ENCODE measurements at regions not wholly inside any gene's neighbourhood (a gene's known extent, or its start where the extent isn't known, plus 50 kb on each side); places are given as distances from the start of the nearest gene placed in this dataset.

DNA sequence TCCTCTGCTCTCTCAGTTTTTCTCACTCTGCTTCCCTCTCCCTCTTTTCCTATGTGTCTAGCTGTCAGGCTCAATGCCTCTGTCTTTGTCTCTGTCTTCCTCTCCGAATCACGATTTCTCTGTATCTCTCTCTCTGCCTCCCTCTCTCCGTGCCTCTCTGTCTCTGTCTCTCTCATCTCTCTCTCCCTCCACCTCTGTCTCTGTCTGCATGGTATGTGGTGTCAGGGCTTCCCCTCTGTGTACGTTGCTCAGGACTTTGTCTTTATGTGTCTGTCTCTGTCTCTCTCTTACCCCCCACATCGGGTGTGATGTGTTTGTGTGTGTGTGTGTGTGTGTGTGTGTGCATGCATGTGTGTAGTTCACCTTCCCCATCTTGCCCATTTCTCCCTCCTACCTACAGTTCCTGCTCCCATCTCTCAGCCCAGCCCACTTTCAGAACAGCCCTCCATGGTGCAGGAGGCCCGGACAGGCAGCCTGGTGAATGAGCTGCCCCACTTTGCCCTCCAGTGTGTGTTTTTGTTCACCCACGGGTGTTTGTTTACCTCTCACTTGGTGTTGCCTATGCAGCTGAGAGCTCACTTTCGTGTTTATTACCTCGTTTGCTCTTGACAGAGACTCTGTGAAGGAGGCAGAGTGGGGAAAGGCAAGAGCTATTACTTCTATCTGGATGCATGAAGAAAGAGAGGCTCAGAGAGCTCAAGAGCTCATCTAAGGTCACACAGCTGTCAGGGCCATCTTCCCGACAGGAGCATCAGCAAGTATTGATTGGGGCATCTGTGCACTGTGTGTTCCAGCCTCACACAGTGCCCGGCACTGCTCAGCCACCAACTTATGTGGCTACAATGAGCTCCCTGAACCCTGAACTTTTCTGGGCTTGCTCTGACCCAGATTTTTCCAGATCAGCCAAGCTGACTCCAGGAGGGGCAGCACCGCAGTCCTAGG lies 163.5 kb upstream of the ZMIZ1 start:
- no peak for DNase-seq (ENCODE audit: low read depth)

DNA sequence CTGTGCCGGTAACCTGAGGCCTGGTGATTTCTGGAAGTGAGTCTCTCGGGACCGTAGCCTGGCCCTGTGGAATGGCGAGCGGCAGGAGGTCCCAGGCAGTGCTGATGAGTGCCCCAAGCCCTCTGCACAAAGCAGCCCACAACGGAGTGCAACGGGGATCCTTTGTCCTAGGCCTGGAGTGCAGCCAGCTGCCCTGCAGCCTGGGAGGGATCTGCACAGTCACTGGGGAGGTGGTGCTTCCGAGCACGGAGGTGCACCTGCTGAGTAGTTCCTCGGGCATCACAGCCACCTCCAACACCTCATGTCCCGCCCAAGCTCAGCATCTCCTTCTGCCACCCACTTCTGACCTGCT lies 162.8 kb upstream of the ZMIZ1 start:
- DNase-seq (ENCODE audit: low read depth) = no peak

DNA sequence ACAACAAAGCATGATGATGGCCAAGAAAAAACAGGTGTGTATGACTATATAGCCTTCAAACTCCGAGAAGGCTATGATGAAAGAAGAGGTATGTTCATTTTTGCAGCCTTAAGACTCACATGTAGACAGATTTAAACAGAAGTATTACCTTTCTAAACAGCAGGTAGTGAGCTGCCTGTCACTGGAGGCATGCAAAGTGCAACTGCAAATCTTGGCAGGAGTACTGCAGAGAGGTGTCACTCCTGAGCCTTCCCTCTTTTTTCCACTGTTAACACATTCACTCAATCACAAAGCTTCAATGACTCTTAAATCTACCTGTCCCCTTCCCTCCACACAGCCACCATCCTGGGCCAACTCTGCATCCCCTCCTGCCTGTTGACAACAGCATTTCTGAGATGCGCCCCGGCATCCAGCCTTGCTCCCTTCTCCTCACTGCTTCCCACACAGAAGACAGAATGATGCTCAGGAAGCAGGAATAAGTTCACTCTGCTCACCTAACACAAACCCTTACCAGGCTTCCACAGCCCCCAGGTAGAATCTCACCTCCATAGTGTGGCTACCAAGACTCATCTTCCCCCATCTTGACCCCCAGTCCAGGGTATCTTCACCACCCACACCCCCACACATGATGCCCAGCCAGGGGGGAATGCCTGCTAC lies 161.9 kb upstream of the ZMIZ1 start:
- DNase-seq (ENCODE audit: low read depth) = no peak

DNA sequence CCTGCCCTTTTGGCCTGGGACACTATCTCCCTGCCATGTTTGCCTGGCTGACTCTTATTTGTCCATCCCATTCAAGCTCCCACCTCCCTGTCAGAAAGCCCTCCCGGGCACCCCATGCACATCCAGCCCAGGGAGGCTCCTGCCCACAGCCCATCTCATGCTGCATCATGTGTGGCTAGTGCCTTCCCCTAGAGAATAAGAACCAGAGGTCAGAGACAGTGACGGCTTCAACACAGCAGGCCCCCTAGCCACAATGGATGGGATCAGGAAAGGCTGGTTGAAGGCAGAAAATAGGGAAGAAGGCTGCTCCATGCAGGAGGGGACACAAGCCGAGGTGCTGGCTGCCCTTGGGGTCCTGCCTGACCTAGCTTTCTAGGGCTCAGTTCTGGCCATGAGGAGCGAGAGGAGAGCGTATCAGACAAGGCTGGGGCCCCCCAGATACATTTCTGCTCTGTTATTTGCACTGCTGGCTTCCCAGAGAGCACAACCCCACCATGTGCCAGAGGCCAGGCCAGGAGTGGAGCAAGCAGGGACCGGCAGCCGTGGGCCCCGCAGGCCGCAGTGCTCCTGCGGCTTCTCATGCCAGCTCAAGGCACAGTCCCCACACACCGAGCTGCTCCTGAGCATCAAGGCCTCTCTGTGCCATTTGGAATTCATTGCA lies 161.1 kb upstream of the ZMIZ1 start:
- no peak for DNase-seq (ENCODE audit: low read depth)

DNA sequence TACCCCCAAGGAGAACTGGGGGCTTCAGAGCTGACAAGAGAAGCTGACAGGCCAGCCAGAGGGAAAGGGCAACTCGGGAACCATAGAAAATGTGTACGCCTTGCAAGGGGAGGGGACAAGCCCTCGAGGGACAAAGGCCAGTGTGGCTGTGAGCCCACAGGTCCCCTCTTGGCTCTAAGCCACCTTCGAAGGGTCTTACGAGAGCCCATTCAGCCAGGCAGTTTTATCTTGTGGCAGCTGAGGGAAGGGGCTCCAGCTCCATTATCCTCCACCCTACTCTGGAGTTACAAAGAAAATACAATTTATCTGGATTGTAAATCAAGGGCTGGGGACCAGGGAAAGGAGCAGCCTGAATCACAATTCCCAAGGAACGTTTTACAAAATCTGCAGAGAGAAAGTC lies 159.5 kb upstream of the ZMIZ1 start:
- DNase-seq (ENCODE audit: low read depth) = no peak

DNA sequence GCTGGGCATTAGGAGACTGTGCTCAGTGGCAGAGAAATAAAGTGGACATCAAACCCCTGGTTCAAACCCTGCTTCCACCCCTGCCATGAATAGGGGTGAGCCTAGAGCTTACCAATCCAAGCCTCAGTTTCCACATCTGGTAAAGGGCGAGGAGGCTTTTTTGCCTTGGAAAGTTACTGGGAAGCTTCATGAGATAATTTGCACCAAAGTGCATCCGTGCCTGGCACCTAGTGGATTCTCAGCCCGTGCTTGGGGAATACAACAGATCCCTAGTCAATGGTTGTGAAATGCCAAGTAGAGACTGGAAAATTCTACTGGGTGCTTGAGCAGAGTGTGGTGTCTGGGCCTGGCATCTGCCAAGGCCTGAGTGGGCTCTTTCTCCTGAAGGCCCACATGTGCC lies 158.7 kb upstream of the ZMIZ1 start:
- DNase-seq (ENCODE audit: low read depth) = no peak

DNA sequence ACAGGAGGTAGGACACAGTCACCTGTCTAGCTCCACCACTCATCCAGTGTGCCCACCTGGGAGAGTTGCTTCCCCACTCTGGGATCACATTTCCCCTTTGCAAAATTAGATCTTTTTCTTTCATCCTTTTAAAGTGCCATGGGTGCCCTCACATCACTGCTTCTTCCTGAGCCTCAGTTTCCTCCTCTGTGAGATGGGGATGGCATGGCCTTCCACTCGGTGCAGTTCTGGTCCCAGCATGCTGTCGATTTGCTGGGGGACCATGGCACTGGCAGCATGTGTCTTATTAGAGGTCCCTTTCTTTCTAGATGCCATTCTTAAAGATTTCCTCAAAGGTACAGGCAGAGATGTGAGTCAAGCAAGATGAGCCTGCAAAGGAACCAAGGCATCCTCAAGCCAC lies 158.3 kb upstream of the ZMIZ1 start:
- no peak for DNase-seq (ENCODE audit: low read depth)

DNA sequence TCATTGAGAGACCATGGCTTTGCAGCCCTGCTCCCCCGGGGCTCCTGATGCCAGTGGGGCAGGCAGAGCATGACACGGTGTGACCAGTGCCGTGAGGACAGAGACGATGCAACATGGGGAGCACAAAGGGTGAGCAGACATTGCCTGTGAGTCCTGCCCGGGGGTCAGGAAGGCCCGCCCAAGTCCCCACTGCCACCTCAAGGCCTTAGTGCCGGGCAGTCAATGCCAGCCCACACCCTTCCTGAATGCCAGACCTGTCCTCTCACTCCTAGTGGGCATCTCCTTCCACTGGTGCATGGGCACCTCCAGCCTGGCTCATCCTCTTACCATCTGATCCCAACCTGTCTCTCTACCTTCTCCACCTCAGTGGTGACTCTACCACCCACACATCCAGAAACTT lies 157.9 kb upstream of the ZMIZ1 start:
- no peak for DNase-seq (ENCODE audit: low read depth)

DNA sequence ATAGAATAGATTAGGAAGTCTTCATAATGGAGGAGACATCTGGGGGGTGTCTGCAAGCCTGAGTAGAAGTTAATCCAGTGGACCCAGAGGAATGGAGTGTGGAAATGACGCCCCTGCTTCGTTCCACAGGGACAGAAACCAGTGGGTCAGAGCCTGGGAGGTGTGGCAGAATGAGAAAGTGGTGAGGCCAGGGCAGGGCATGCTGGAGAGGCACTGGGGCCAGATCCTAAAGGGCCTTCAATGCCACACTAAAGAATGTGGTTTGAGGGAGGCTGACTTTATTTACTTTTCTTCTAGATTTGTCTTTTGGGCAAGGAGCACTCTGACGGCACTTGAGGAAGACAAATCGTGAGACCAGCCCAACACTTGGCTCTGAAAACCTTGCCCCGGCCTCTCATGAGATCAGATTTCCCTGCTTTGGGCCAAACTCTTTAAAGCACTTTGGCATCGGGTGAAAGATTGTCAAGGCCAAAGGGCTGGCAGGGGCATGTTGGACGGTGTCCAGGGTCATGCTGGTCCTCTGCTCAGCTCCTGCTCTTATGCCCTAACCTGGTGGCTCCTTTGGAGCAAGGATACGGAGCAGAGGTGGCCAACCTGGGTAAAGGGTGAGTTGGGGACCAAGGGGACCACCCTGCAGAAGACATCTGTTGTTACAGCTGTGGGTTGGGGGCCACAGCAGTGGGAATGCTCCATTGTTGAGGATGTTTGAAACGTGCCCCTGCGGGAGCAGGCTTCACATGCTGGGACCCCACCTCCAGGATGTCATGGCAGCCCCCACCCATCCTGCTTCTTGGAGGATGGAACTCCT lies 157.0 kb upstream of the ZMIZ1 start:
- no peak for DNase-seq (ENCODE audit: low read depth)

DNA sequence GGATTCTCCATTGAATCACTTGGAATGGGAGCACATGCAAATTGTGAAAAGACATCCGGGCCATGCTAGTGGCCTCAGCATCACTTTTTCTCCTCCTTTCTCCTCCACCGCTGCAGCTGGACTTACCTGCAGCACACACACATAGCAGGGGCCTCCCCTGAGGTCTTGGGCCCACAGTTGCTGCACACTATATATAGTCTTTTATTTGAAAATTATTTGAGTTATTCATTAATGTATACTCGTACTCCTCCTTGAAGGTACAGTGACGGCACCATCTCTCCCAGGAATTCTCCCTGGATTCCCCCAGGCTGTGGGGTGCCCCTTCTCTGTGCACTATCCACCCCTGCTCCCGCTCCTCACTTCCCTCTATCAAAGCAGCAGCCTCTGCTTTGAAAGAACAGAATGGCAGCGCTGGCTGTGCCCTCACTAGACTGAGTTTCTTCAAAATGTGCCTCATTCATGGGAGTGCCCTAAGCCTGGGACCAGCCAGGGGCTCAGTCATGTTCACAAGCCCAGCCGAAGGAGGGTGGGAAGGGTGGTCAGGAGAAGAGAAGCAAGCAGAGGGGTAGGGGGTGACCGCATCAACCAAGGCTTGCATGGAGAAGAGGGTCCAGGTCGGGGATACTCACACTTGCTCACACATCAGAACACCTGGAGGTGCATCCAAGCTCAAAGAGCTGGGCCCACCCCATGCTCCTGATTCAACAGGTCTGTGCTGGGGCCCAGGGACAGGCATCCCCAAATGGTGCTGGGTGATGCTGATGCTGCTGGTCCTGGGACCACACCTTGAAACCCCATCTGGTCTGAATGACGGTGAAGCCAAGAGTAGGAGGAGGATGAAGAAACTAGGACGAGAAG lies 156.2 kb upstream of the ZMIZ1 start:
- DNase-seq (ENCODE audit: low read depth) = no peak

DNA sequence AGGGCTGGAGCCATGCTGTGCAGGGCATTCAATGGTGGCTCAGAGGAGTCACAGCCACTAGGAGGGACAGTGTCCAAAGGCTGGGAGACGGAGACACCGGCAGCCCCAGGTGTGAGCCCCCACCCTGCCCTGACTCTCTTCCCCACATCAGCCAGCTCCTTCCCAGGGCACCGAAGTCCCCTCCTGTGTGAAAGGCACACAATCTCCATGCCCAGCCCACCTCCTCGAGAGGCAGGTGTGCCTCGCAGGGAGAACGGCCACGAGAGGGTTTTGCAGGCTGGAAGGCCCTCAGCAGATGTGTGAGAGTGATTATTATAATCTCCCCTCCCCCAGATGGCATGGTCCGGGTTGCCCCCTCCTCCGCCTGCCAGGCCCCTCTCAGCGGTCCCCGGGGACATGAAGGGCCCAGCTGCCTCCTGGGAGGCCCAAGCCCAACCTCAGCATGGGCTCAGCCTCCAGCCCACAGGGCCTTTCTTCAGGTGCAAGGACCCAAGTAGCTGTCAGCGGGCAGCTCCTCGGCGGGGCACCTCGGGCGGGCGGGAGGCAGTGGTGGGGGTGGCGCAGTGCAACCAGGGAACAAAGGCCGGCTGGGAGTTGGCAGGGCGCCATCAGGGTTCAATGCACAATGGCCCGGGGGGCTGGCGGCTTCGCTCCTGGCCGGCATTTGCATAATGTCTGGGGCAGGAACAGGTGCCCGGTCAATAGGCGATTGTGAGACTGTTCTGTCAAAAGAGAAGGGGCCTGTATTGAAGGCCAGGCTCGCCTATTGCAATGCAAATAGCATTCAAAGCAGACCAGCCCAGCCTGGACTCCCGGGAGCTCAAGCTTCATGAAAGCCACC lies 155.3 kb upstream of the ZMIZ1 start:
- DNase-seq (ENCODE audit: low read depth) = no peak

DNA sequence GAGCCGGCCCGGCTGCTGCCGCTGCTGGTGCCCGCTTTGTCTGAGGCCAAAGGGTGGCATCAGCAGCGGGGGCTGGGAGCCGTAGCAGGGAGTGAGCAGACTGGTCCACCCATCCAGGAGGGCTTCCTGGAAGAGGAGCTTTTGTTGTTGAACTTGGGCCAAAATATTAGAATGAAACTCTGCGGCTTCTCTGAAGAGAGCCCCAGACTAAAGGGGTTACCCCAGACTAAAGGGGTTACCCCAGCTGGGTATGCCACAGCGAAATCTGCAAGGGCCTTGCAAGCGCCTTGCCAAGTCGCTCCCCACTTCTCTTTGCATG lies 154.7 kb upstream of the ZMIZ1 start:
- DNase-seq (ENCODE audit: low read depth) = no peak

DNA sequence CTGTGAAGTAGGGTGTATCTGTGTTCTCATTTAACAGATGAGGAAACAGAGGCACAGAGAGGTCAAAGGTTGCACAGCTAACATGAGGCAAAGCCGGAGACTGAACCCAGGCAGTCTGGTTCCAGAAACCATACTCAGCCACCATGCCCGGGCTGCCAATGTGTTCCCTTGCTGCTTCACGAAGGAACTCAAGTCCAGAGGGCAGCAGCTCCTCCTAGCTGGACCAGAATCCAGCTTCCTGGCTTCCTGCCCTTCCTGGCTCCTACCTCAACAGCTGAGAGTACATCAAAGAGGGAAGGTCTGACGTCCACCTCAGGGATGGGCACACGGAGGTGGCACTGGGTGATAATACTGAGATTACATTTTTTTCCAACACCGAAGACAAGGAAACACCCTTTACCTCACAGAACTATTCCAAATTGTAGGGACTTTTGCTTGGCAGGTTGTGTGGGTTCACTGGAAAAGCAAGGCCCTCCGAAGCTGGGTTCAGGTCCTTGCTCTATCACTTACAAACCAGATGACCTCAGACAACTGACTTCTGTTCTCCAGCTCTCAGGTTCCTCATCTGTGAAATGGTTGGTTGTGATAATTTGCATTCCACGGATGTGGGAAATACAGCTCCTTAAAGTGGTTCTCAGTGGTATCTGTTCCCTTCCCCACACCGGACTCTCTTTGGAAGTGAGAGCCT lies 154.1 kb upstream of the ZMIZ1 start:
- no peak for DNase-seq (ENCODE audit: low read depth)

DNA sequence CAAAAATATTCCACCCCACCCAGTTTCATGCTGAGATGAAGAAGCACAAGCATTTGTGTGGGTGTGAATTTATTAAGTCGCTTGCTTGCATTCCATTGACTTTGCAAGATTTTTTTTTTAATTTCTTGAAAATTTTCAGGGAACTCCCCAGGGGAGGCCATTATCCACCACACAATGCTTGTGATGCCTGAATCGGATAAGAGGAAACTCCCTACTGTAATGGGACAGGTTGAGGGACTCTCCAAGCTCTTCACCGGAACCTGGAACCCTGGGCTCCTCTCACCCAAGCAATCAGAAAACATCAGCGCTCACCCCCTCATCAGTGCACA lies 153.6 kb upstream of the ZMIZ1 start:
- DNase-seq (ENCODE audit: low read depth) = no peak

DNA sequence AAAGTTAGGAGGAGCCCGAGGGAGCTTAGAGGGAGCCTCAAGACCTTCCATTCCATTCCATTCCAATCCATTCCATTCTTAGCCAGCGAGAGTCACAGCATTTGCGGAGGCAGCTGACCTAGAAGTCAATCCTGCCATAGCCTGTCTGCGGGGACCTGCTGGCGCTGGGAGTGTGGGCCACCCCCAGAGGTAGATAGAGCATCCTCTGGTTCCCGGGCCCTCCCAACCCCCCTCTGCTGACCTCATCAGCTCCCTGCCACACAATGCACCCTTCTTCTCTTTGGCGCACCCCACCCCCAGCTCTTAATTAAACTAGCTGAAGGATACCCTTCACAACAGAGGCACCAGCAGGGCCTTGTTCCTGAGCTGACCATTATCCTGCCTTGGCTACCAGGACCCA lies 152.5 kb upstream of the ZMIZ1 start:
- DNase-seq (ENCODE audit: low read depth) = no peak

DNA sequence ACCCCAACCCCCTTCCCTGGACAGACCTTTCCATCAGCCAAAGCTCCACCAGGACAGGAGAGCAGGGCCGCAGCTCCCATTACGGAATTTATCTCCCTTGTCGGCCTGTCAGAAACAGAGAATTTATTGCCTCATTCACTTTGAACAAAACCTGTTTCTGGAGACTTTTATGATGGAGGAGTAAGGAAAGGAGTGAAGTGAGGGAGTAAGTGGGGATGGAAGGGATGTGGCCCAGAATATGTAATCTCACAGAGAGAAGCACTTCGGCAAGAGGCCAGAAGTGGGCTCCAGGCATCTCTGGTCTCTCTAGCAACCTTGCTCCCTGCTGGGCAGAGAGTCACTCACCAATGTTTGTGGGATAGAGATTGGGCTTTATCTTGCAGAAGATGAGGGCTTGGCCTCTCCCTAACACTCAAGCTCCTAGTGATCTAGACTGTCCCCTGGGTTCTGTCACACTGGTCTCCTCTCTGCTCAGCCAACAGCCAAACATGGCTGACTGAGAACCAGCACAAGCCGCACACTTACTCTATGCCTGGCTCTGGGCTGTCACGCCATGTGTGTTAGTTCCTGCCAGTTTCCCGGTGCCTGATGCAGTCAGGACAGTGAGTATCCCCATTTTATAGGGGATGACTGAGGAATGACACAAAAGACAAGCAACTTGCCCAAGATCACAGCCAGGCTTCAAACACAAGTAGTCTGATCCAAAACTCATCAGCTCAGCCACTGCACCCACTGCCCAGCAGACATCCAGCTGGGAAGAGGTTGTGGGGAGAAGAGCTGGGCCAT lies 149.4 kb upstream of the ZMIZ1 start:
- no peak for DNase-seq (ENCODE audit: low read depth)

DNA sequence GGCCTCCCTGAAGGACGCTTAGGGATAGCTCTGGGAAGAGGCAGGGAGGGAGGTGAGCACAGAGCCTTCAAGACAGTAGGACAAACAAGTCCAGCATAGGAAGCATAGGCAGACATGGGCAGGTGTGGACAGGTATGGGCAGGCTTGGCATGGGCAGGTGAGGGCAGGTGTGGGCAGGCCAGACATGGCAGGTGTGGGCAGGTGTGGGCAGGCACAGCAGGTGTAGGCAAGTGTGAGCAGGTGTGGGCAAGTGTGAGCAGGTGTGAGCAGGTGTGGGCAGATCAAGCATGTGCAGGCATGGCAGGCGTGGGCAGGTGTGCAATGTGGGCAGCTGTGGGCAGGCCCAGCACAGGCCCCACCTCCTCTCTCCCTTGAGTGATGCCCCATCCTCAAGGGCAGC lies 148.8 kb upstream of the ZMIZ1 start:
- no peak for DNase-seq (ENCODE audit: low read depth)

DNA sequence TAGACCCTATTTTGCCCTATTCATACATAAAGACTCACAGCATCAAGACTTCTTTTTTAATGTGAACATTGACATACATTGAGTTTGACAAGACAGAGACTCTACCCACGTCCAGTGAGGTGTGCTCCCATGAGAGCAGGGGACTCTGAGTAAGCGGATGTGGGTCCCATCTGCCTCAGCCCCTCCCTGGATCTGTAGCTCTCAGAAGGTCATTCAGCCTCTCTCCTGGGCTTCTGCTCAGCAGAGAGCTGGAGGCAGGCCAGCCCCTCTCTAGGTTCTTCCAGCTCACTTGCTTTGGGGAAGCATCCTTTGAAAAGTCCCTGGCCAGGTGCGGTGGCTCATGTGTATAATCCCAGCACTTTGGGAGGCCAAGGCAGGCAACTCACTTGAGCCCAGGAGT lies 146.9 kb upstream of the ZMIZ1 start:
- no peak for DNase-seq (ENCODE audit: low read depth)

DNA sequence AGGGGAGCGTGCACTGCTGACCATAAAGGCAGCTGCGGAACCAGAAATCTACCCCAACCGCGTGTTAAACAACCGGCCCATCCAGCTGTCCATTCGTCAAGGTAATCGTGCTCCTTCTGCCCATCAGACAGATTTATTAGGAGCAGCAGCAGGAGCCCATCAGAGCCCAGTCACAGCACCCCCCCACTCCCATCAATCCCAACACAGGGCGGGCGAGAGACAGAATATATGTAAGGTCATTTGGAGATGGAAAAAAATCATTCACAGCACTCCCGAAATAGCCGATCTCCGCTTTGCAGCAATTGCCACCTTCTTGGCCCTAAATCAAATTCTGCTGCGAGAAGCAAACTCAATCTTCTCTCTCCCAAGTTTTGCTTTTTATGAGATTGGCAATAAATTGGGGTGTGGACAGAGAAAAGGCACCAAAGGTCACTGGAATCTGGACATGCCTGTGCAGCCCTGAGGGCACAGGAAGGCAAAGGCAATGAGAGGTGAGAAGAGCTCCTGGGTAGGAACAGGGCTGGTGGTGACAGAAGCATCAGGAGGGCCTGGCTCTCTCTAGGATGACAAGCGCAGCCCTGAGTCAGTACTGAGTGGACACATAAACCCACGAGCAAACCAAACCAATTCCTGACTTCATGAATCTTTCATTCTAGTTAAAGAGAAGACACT lies 145.0 kb upstream of the ZMIZ1 start:
- no peak for DNase-seq (ENCODE audit: low read depth)

Data from activated T-cell treated with anti-CD3 and anti-CD28 coated beads for 48 hours (primary cell).